Effector memory CD4-positive, alpha-beta T cell (primary cell): ENCODE measurements at regions not wholly inside any gene's neighbourhood (a gene's known extent, or its start where the extent isn't known, plus 50 kb on each side); places are given as distances from the start of the nearest gene placed in this dataset.
"Not testable (repeated sequence)": the region's sequence is repeated elsewhere in the genome, so short reads cannot be mapped to it uniquely, and the experiment has no call there.

ENCODE experiments used
- DNase-seq, 3 donors: peaks; one replicate each; pipeline ENCODE4 v3.0.0-alpha.2; 2020
- H3K27ac ChIP-seq: 2 replicates; pipeline ENCODE4 v1.7.0; 2013; ENCODE audit warnings: mild to moderate bottlenecking, low read length, moderate library complexity; ENCODE audit not compliant: insufficient read depth, poor library complexity, severe bottlenecking
- H3K27me3 ChIP-seq: replicated peaks from 2 replicates; pipeline ENCODE4 v1.7.0; 2013; ENCODE audit warnings: mild to moderate bottlenecking, low read length; ENCODE audit not compliant: insufficient read depth, control insufficient read depth, poor library complexity, severe bottlenecking
- H3K36me3 ChIP-seq: 2 replicates; pipeline ENCODE4 v1.7.0; 2013; ENCODE audit warnings: mild to moderate bottlenecking, low read length, moderate library complexity; ENCODE audit not compliant: control insufficient read depth, insufficient read depth
- H3K4me1 ChIP-seq: 2 replicates; pipeline ENCODE4 v1.7.0; 2013; ENCODE audit warnings: low read length, mild to moderate bottlenecking; ENCODE audit not compliant: control insufficient read depth, insufficient read depth, poor library complexity, severe bottlenecking
- H3K4me3 ChIP-seq: 2 replicates; pipeline ENCODE4 v1.7.0; 2013; ENCODE audit warnings: low read length, low read depth, mild to moderate bottlenecking; ENCODE audit not compliant: insufficient read depth, poor library complexity, severe bottlenecking
- H3K9me3 ChIP-seq: 2 replicates; pipeline ENCODE4 v1.7.0; 2013; ENCODE audit warnings: mild to moderate bottlenecking, low read length, moderate library complexity; ENCODE audit not compliant: control insufficient read depth

DNA sequence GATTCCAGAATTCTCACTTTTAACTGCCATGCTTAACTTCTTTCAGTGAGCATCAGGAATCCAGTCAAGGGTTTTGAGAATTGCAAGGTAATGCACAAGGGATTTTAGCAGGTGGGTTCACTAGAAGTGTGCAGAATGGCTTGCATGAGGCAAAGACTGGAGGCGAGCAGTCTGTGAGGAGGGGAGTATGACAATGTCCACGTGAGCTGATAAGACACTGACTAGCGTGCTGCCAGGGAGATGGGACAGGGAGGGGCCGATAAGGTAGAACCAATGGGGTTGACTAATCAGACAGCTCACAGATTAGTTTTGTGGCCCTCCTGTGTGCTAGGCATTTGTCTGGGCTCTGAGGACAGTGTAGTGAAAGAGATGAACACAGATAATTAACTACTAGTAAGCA, 102.0 kb upstream of the DAZL start:
- H3K4me3 ChIP-seq = no peak overlapping the region
- DNase-seq = no peak
- no peaks in the 10 kb centered on the region for H3K27me3 ChIP-seq
- no peak overlapping the region for H3K27ac ChIP-seq
- H3K9me3 ChIP-seq = no peaks in the 10 kb centered on the region
- H3K4me1 ChIP-seq = no peaks in the 10 kb centered on the region
- H3K36me3 ChIP-seq = no peaks in the 10 kb centered on the region

DNA sequence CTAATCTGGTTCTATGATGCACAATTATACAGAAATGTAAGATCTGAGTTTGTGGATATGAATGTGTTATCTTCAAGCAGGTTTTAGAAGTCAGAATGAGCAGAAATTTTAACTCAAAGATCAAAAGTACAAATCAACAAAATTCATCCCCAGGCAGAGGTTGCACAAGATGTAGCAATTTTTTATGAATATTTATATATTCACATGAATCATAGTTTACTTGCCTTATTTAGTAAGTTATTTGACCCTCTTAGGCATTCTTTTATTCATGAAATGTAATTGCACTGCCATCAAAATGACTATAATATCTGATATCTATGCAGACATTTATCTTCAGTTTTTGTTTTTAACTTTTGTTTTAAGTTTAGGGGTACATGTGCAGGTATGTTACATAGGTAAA, 103.1 kb upstream of the DAZL start:
- no peak for DNase-seq

GRCh38 chr3:16711691-16712090, 106.5 kb upstream of the DAZL start:
- not testable (repeated sequence) for H3K27ac ChIP-seq, H3K27me3 ChIP-seq, H3K9me3 ChIP-seq, H3K36me3 ChIP-seq, H3K4me1 ChIP-seq, DNase-seq, H3K4me3 ChIP-seq

More for the DNA sequence above, 103.1 kb upstream of the DAZL start:
- Histone ChIP-seq H3K36me3 (no peaks in the 10 kb centered on the region), H3K4me3 (no peak overlapping the region), H3K27me3 (no peaks in the 10 kb centered on the region), H3K27ac (no peak overlapping the region), H3K9me3 (no peaks in the 10 kb centered on the region), H3K4me1 (no peaks in the 10 kb centered on the region)

DNA sequence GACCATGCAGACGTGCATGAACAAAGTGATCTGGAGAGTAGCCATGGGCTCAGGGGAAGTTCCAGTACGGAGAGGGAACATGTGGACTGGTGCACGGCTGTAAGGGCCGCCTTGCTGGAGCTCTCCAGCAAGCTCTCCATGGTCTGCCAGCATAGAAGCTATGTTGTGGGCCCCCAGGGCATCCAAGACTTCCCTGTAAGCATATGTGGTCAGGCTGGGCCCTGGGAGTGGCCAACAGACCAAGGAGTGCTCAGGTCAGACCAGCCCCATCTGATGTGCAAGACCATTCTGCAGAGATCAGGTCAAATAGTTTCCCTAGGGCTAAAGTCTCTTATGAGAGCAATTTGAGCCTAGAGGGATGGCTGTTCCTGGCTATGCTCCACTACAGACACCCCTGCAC, 110.1 kb upstream of the DAZL start:
- Histone ChIP-seq H3K9me3 (no peaks in the 10 kb centered on the region), H3K27me3 (no peaks in the 10 kb centered on the region), H3K27ac (no peak overlapping the region), H3K4me1 (no peaks in the 10 kb centered on the region), H3K36me3 (no peaks in the 10 kb centered on the region), H3K4me3 (no peak overlapping the region)
- no peak for DNase-seq

- Histone ChIP-seq H3K4me3 (no peak overlapping the region), H3K27me3 (no peaks in the 10 kb centered on the region), H3K27ac (no peak overlapping the region), H3K36me3 (no peaks in the 10 kb centered on the region), H3K9me3 (no peaks in the 10 kb centered on the region), H3K4me1 (no peaks in the 10 kb centered on the region)
- DNase-seq = no peak
These were observed 114.2 kb upstream of the DAZL start for GRCh38 chr3:16719426-16719825.

GRCh38 chr3:16720367-16720940, 115.2 kb upstream of the DAZL start:
- no peak overlapping the region for H3K27ac ChIP-seq
- no peaks in the 10 kb centered on the region for H3K9me3 ChIP-seq
- no peaks in the 10 kb centered on the region for H3K36me3 ChIP-seq
- DNase-seq = no peak
- H3K4me3 ChIP-seq = no peak overlapping the region
- H3K27me3 ChIP-seq = no peaks in the 10 kb centered on the region
- no peaks in the 10 kb centered on the region for H3K4me1 ChIP-seq

- Histone ChIP-seq H3K4me1 (no peaks in the 10 kb centered on the region), H3K4me3 (no peak overlapping the region), H3K27me3 (no peaks in the 10 kb centered on the region), H3K36me3 (no peaks in the 10 kb centered on the region), H3K27ac (no peak overlapping the region), H3K9me3 (no peaks in the 10 kb centered on the region)
- no peak for DNase-seq
These were observed 116.3 kb upstream of the DAZL start for GRCh38 chr3:16721494-16721893.

DNA sequence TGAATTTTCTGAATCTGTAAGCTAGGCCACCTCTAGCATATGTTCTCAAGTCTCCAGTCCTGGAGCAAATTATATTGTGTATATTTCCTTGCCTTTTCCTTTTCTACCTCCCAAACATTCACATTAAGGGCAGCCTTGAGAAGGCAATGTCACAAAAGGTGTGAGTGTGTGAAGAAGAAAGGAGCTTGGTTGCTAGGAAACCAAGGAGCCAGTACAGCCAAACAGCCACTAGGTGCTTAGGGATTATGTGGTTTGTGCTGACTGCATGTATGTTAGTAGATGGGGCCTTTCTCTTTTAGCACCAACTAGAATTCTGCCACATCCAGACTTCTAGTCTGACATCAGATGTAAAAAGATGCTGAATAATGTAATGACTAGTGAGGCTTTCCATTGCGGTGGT, 118.8 kb upstream of the DAZL start:
- no peaks in the 10 kb centered on the region for H3K4me1 ChIP-seq
- no peak for DNase-seq
- no peak overlapping the region for H3K27ac ChIP-seq
- H3K9me3 ChIP-seq = no peaks in the 10 kb centered on the region
- no peaks in the 10 kb centered on the region for H3K27me3 ChIP-seq
- H3K4me3 ChIP-seq = no peak overlapping the region
- H3K36me3 ChIP-seq = no peaks in the 10 kb centered on the region

GRCh38 chr3:16724487-16724886, 119.3 kb upstream of the DAZL start:
- Histone ChIP-seq H3K4me1 (no peaks in the 10 kb centered on the region), H3K27me3 (no peaks in the 10 kb centered on the region), H3K4me3 (no peak overlapping the region), H3K36me3 (no peaks in the 10 kb centered on the region), H3K27ac (no peak overlapping the region), H3K9me3 (no peaks in the 10 kb centered on the region)
- DNase-seq = no peak

- Histone ChIP-seq H3K4me1 (no peaks in the 10 kb centered on the region), H3K9me3 (no peaks in the 10 kb centered on the region), H3K36me3 (no peaks in the 10 kb centered on the region), H3K4me3 (no peak overlapping the region), H3K27me3 (no peaks in the 10 kb centered on the region), H3K27ac (no peak overlapping the region)
- no peak for DNase-seq
These were observed 120.7 kb upstream of the DAZL start for GRCh38 chr3:16725972-16726371.
